Gastrocnemius medialis (tissue), 4 donors: ENCODE measurements at regions not wholly inside any gene's neighbourhood (a gene's known extent, or its start where the extent isn't known, plus 50 kb on each side); places are given as distances from the start of the nearest gene placed in this dataset.
"Not testable (repeated sequence)": the region's sequence is repeated elsewhere in the genome, so short reads cannot be mapped to it uniquely, and the experiment has no call there.

ENCODE experiments used
- ATAC-seq, 2 donors: fragments of 150-250 bp; one replicate each; pipeline ENCODE4 v1.9.1; 2016
- DNase-seq, 2 donors: peaks; one replicate each; pipeline ENCODE4 v3.0.0-alpha.2; 2019
- H3K27ac ChIP-seq, 4 donors: fragments of 200-600 bp; sonication (generic); 1 replicate in 1 of 4; 2 replicates in 3 of 4; pipeline ENCODE4 v1.5.1; 2016 to 2018; ENCODE audit warnings: mild to moderate bottlenecking in 2 of 4, moderate library complexity in 1 of 4
- H3K27me3 ChIP-seq, 3 donors: fragments of 200-600 bp; sonication (generic) in 2 of 3; 1 replicate in 1 of 3; 2 replicates in 2 of 3; pipeline versions ENCODE4 v1.5.1 to v1.6.0; 2016 to 2019; ENCODE audit warnings: mild to moderate bottlenecking in 1 of 3, moderate library complexity in 1 of 3
- H3K36me3 ChIP-seq, 2 donors: fragments of 200-600 bp; sonication (generic) in 1 of 2; one replicate each; pipeline ENCODE4 v1.5.1; 2017 to 2018
- H3K4me1 ChIP-seq, 2 donors: fragments of 200-600 bp; sonication (generic) in 1 of 2; one replicate each; pipeline ENCODE4 v1.5.1; 2016 to 2017; ENCODE audit warnings: mild to moderate bottlenecking in 2 of 2
- H3K4me3 ChIP-seq, 4 donors: fragments of 200-600 bp; sonication (generic) in 3 of 4; 1 replicate in 1 of 4; 2 replicates in 3 of 4; pipeline ENCODE4 v1.5.1; 2016 to 2019; ENCODE audit warnings: mild to moderate bottlenecking in 2 of 4
- H3K9me3 ChIP-seq, 3 donors: fragments of 200-600 bp; sonication (generic) in 2 of 3; 1 replicate in 1 of 3; 2 replicates in 2 of 3; pipeline ENCODE4 v1.5.1; 2016 to 2019
- CTCF ChIP-seq, 5 experiments: fragments of 450-650 bp in 3 of 5; fragments of 200-600 bp in 2 of 5; sonication (generic) in 2 of 5; IDR thresholded peaks in 4 of 5; conservative IDR thresholded peaks in 1 of 5; 1 replicate in 4 of 5; 2 replicates in 1 of 5; pipeline ENCODE4 v1.5.1; 2016 to 2019; ENCODE audit warnings: antibody characterized with exemption in 5 of 5, mild to moderate bottlenecking in 3 of 5, moderate library complexity in 3 of 5
- in situ Hi-C, 4 donors: fragments of 200-750 bp; cut with MboI; loops; one replicate each; pipeline versions ENCODE4 v1.15.0 to v1.8.0; 2017; ENCODE audit warnings: low sequenced_read_pairs in 4 of 4
- intact Hi-C: fragments of 100-400 bp; cut with DNase I; formaldehyde crosslinking; loops from one replicate; pipeline ENCODE4 v1.15.1; 2023; ENCODE audit warnings: low total_unique reads

DNA sequence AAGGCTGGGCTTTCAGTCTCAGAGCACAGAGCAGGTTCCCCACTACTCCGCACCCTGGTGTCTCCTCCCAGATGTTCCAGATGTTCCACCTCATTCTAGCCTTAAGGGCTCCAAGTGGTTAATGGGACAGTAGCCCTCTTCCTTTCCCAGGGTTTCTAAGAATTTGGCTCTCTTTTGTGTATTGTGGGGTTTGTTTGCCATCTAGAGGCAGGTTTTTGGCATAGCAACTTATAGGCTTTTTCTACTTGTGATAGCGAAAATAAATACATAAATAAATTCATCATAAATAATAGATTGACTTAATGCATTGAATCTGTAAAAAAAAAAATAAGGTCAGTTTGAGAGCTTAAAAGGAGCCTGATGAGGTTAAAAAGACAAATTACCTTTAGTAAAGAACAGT is 86.1 kb upstream of the XKR3 start:
- in situ Hi-C loops, H3K4me3 ChIP-seq, H3K4me1 ChIP-seq, H3K9me3 ChIP-seq, H3K36me3 ChIP-seq, H3K27me3 ChIP-seq, DNase-seq, H3K27ac ChIP-seq, ATAC-seq, intact Hi-C loops: not testable (repeated sequence)

DNA sequence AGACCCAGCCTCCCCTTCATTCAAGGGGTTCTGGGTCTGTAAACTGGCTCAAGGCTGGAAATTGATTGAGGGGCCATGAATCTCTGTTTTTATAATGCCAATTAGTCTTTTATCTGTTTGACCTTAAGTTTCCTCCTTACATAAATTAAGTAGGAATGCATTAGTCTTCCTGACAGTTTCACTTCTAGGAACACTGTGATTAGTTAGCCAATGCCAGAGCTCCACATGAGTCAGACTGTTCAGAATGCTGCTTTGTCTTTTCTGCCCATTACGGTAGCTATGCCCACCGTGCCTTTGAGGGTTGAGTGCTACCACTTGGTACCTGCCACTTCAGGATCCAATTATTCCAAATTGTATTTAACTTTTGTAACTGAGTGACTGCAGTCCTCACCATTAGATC is 76.8 kb upstream of the XKR3 start:
- H3K4me3 ChIP-seq, intact Hi-C loops: not testable (repeated sequence)

GRCh38 chr22:16901579-16901978 is 76.4 kb upstream of the XKR3 start:
- H3K36me3 ChIP-seq, H3K4me3 ChIP-seq, H3K27ac ChIP-seq, H3K27me3 ChIP-seq, H3K4me1 ChIP-seq, intact Hi-C loops, H3K9me3 ChIP-seq, in situ Hi-C loops, DNase-seq, ATAC-seq: not testable (repeated sequence)

More for the DNA sequence above, 76.8 kb upstream of the XKR3 start:
- in situ Hi-C loops, H3K4me1 ChIP-seq, DNase-seq, H3K27me3 ChIP-seq, H3K9me3 ChIP-seq, H3K36me3 ChIP-seq, ATAC-seq, H3K27ac ChIP-seq: not testable (repeated sequence)

- ATAC-seq, H3K4me3 ChIP-seq, H3K27me3 ChIP-seq, intact Hi-C loops, H3K9me3 ChIP-seq, H3K4me1 ChIP-seq, H3K27ac ChIP-seq, H3K36me3 ChIP-seq, DNase-seq, in situ Hi-C loops: not testable (repeated sequence)
These were observed 74.1 kb upstream of the XKR3 start for GRCh38 chr22:16899358-16899757.

GRCh38 chr22:16897365-16897764 is 72.2 kb upstream of the XKR3 start:
- ATAC-seq, H3K27ac ChIP-seq, DNase-seq, H3K4me3 ChIP-seq, intact Hi-C loops, H3K27me3 ChIP-seq, H3K9me3 ChIP-seq, H3K4me1 ChIP-seq, in situ Hi-C loops, H3K36me3 ChIP-seq: not testable (repeated sequence)

DNA sequence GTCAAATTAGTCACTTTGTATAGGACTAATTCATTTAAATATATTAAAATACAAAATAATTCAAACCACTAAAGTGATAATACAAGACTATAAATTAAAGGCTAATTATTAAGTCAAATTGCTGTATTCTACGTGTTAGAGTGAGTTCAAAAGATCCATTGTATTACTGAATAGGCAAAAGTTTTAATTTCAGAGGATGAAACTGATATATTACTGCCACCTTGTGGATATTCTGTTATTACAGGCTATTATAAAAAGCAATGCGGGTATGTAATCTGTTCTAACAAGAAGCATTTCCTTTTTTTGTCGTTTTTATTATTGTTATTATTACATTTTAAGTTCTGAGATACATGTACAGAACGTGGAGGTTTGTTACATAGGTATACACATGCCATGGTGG is 66.7 kb upstream of the XKR3 start:
- H3K9me3 ChIP-seq, H3K4me1 ChIP-seq, intact Hi-C loops, H3K27me3 ChIP-seq, DNase-seq, H3K27ac ChIP-seq, in situ Hi-C loops, ATAC-seq, H3K36me3 ChIP-seq, H3K4me3 ChIP-seq: not testable (repeated sequence)
- peak; percentile 22 to 50 (median 25) for TF ChIP-seq CTCF (IDR thresholded peaks at IDR 0.05 in 4 of 5, conservative IDR thresholded peaks at IDR 0.05 in 1 of 5)

GRCh38 chr22:16876339-16876738 is 51.1 kb upstream of the XKR3 start:
- H3K4me1 ChIP-seq, DNase-seq, H3K36me3 ChIP-seq, ATAC-seq, intact Hi-C loops, H3K27me3 ChIP-seq, H3K4me3 ChIP-seq, H3K9me3 ChIP-seq, in situ Hi-C loops, H3K27ac ChIP-seq: not testable (repeated sequence)
